ENCODE measurements at regions not wholly inside any gene's neighbourhood (a gene's known extent, or its start where the extent isn't known, plus 50 kb on each side); places are given as distances from the start of the nearest gene placed in this dataset.
"Not testable (repeated sequence)": the region's sequence is repeated elsewhere in the genome, so short reads cannot be mapped to it uniquely, and the experiment has no call there.

GRCh38 chr1:173342736-173343135 is 134.4 kb upstream of the PRDX6 start:
- H3K27me3 Mint-ChIP-seq (ENCODE audit: unreplicated experiment) = no peaks in the 10 kb centered on the region
- H3K27ac Mint-ChIP-seq (ENCODE audit: unreplicated experiment) = no peak overlapping the region
- no peak overlapping the region for H3K4me3 Mint-ChIP-seq (ENCODE audit: unreplicated experiment)
- no peaks in the 10 kb centered on the region for H3K36me3 Mint-ChIP-seq (ENCODE audit: low read depth, unreplicated experiment)
- H3K4me1 Mint-ChIP-seq (ENCODE audit: unreplicated experiment) = no peaks in the 10 kb centered on the region
- no peaks in the 10 kb centered on the region for H3K9me3 Mint-ChIP-seq (ENCODE audit: unreplicated experiment)
- DNase-seq (ENCODE audit: low spot score) = no peak
- no peak for TF ChIP-seq CTCF (IDR thresholded peaks at IDR 0.05; ENCODE audit: unreplicated experiment)

DNA sequence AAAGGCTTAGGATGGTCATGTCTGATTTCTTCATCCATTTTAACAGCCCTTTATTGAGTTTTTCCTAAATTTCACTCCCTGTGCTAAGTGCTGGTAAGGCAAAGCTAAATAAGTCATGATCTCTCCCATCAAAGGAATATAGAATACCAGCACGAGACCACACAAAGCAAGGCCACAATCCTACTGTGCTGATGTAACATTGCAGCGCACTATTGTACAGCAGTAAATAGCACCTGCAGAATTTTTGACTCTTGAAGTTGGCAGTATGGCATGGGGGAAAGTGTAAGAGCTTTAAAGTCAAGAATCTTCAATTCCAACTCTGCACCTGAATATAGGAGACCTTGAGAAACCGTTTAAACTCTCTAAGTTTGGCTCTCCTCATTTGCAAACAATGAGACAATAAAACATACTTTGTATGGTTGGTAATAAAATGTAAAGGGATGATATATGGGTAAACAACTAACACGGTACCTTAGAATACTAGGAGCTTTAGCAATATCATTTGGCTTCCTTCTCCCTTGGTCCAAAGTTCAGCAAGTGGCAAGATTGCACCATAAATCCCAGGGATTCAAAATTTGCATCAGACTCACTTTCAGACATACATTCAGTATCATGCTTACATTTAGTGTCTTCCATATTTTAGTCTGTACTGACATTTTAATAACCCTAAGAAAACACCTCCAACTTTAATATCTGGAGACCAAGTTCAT is 132.9 kb upstream of the PRDX6 start:
- H3K9me3 Mint-ChIP-seq (ENCODE audit: unreplicated experiment) = no peaks in the 10 kb centered on the region
- H3K27ac Mint-ChIP-seq (ENCODE audit: unreplicated experiment) = no peak overlapping the region
- no peaks in the 10 kb centered on the region for H3K36me3 Mint-ChIP-seq (ENCODE audit: low read depth, unreplicated experiment)
- H3K4me1 Mint-ChIP-seq (ENCODE audit: unreplicated experiment) = no peaks in the 10 kb centered on the region
- H3K27me3 Mint-ChIP-seq (ENCODE audit: unreplicated experiment) = no peaks in the 10 kb centered on the region
- DNase-seq (ENCODE audit: low spot score) = no peak
- no peak for TF ChIP-seq CTCF (IDR thresholded peaks at IDR 0.05; ENCODE audit: unreplicated experiment)
- H3K4me3 Mint-ChIP-seq (ENCODE audit: unreplicated experiment) = no peak overlapping the region

DNA sequence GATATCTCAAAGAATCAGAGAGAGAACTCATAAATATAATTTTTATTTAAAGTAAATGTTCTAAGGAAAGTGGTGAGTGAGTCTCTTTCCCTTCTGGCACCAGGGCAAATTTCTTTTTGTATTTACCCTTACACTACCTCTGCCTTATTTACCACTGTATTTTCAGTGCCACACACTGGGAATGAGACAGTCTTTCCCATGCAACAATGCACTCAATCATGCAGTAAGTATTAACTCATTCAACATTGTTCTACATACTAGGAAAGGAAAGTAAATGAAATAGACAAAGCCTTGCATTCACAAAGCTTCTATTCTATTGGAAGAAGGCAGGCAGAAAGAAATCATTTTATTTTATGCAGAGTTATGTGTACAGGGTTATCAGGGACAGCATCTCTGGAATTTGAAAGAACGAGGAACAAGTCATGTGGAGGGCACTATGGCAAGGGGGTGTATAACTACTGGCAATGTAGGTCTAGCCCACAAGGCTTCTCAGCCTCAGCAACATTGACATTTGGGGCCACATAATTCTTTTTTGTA is 129.8 kb upstream of the PRDX6 start:
- H3K27me3 Mint-ChIP-seq (ENCODE audit: unreplicated experiment) = no peaks in the 10 kb centered on the region
- no peak overlapping the region for H3K4me3 Mint-ChIP-seq (ENCODE audit: unreplicated experiment)
- no peak for DNase-seq (ENCODE audit: low spot score)
- peaks cover 7% of the 10 kb centered on the region for H3K9me3 Mint-ChIP-seq (ENCODE audit: unreplicated experiment)
- peaks cover 5% of the 10 kb centered on the region for H3K36me3 Mint-ChIP-seq (ENCODE audit: low read depth, unreplicated experiment)
- TF ChIP-seq CTCF (IDR thresholded peaks at IDR 0.05; ENCODE audit: unreplicated experiment) = no peak
- H3K27ac Mint-ChIP-seq (ENCODE audit: unreplicated experiment) = no peak overlapping the region
- H3K4me1 Mint-ChIP-seq (ENCODE audit: unreplicated experiment) = no peaks in the 10 kb centered on the region

DNA sequence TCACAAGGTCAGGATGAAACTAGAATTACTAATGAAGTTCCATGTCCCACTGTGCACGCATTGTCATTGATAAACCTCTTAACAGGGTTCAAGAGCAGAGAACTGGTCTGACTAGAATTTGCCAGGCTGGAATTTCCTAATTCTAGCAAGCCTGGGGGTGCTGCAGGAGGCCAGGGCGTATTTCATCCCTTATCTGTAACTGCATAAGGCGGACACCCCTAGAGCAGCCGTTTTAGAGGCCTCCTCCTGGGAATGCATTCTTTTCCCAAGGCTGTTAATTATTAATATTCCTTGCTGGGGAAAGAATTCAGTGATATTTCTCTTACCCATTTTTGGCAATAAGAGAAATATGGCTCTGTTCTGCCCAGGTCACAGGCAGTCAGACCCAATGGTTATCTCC is 124.5 kb upstream of the PRDX6 start:
- not testable (repeated sequence) for H3K27me3 Mint-ChIP-seq (ENCODE audit: unreplicated experiment); H3K27ac Mint-ChIP-seq (ENCODE audit: unreplicated experiment); H3K4me1 Mint-ChIP-seq (ENCODE audit: unreplicated experiment); H3K36me3 Mint-ChIP-seq (ENCODE audit: low read depth, unreplicated experiment); H3K4me3 Mint-ChIP-seq (ENCODE audit: unreplicated experiment); DNase-seq (ENCODE audit: low spot score); H3K9me3 Mint-ChIP-seq (ENCODE audit: unreplicated experiment)

- no peak overlapping the region for H3K4me3 Mint-ChIP-seq (ENCODE audit: unreplicated experiment)
- no peak for DNase-seq (ENCODE audit: low spot score)
- H3K27ac Mint-ChIP-seq (ENCODE audit: unreplicated experiment) = no peak overlapping the region
- no peaks in the 10 kb centered on the region for H3K4me1 Mint-ChIP-seq (ENCODE audit: unreplicated experiment)
- H3K27me3 Mint-ChIP-seq (ENCODE audit: unreplicated experiment) = no peaks in the 10 kb centered on the region
- H3K9me3 Mint-ChIP-seq (ENCODE audit: unreplicated experiment) = peaks cover 8% of the 10 kb centered on the region
- H3K36me3 Mint-ChIP-seq (ENCODE audit: low read depth, unreplicated experiment) = peaks cover 6% of the 10 kb centered on the region
- no peak for TF ChIP-seq CTCF (IDR thresholded peaks at IDR 0.05; ENCODE audit: unreplicated experiment)
Measured at GRCh38 chr1:173353350-173353749, 123.8 kb upstream of the PRDX6 start.
